ENCODE measurements at regions not wholly inside any gene's neighbourhood (a gene's known extent, or its start where the extent isn't known, plus 50 kb on each side); places are given as distances from the start of the nearest gene placed in this dataset.

DNA sequence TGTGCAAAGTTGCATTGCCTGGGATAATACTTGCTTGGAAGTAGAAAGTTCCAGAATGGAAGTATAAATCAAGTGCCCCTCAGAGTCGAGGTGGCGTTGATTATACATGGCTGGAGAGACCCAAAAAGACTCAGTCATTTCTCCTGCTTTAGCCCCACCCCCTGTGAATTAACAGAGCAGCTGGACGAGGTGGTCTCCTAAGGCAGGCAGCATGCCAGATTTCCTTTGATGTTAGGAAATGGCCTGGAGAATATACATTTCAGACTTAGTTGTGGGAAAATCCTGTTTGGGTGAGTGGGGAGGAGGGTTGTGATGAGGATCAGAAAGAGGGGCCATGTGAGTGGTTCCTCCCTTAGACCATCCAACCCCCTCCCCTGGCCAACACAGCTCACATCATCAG lies 406.1 kb upstream of the TMPO start:
- no peaks in the 10 kb centered on the region for H3K9me3 ChIP-seq (ENCODE audit: low read length)
- no peaks in the 10 kb centered on the region for H4K20me1 ChIP-seq (ENCODE audit: insufficient read depth, low read length)
- intact Hi-C loops (cut with micrococcal nuclease; ENCODE audit: unreplicated experiment) = no loop called here
- H3K36me3 ChIP-seq (ENCODE audit: insufficient read depth, low read length) = no peaks in the 10 kb centered on the region
- H3K79me2 ChIP-seq (ENCODE audit: insufficient read depth, low read depth, low read length) = no peaks in the 10 kb centered on the region
- no peak overlapping the region for H2AFZ ChIP-seq (ENCODE audit: low read length)
- no peak overlapping the region for H3K4me3 ChIP-seq (ENCODE audit: low read depth, low read length, poor library complexity, severe bottlenecking)
- DNase-seq (ENCODE audit: low spot score) = no peak
- H3K9me2 ChIP-seq (ENCODE audit: insufficient read depth, low read length) = no peaks in the 10 kb centered on the region
- no TSS peak for BruUV-seq (replicated peaks)
- H3K27ac ChIP-seq (ENCODE audit: low read depth, low read length, poor library complexity, severe bottlenecking) = no peak overlapping the region
- H3K4me2 ChIP-seq (ENCODE audit: low read length) = no peak overlapping the region
- no peaks in the 10 kb centered on the region for H3K4me1 ChIP-seq (ENCODE audit: insufficient read depth, low read length, poor library complexity, severe bottlenecking)
- POLR2A ChIA-PET = interaction anchor here (0.5 to 0.8 kb wide), 4 partner anchors 24 to 84 kb away, joined by 3 to 4 read pairs (median 4); no protein-coding TSS in a partner anchor
- TF ChIP-seq EZH2phosphoT487 (IDR thresholded peaks at IDR 0.05; ENCODE audit: borderline replicate concordance, low read depth, low read length) = no peak
- TF ChIP-seq, protein P1, sequence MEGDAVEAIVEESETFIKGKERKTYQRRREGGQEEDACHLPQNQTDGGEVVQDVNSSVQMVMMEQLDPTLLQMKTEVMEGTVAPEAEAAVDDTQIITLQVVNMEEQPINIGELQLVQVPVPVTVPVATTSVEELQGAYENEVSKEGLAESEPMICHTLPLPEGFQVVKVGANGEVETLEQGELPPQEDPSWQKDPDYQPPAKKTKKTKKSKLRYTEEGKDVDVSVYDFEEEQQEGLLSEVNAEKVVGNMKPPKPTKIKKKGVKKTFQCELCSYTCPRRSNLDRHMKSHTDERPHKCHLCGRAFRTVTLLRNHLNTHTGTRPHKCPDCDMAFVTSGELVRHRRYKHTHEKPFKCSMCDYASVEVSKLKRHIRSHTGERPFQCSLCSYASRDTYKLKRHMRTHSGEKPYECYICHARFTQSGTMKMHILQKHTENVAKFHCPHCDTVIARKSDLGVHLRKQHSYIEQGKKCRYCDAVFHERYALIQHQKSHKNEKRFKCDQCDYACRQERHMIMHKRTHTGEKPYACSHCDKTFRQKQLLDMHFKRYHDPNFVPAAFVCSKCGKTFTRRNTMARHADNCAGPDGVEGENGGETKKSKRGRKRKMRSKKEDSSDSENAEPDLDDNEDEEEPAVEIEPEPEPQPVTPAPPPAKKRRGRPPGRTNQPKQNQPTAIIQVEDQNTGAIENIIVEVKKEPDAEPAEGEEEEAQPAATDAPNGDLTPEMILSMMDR (conservative IDR thresholded peaks at IDR 0.05; ENCODE audit: low read length) = no peak
- CTCF ChIA-PET (ENCODE audit: unreplicated experiment) = no interaction called here

DNA sequence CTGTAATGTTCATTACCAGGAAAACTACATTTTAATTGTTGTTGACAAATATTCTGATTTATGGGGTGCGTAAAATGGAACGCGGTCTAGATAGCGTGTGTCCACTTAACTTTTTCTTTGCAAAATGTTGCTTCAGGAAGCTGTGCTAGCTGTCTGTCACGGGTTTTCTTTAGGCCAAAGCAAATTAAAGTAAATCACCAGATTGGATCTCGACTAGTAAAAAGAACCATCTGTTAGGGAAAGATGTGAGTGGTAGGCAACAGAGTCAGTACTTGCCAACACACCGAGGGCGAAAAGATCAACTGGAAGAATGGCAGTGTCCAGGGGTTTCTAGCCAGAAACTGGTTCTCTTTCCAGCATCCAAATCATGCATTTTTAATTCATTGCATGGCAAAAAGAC lies 404.9 kb upstream of the TMPO start:
- intact Hi-C loops (cut with micrococcal nuclease; ENCODE audit: unreplicated experiment) = no loop called here
- TF ChIP-seq EZH2phosphoT487 (IDR thresholded peaks at IDR 0.05; ENCODE audit: borderline replicate concordance, low read depth, low read length) = no peak
- TF ChIP-seq, protein P1 (conservative IDR thresholded peaks at IDR 0.05; ENCODE audit: low read length) = no peak
- ChIA-PET POLR2A (no interaction called here), CTCF (ENCODE audit: unreplicated experiment) (no interaction called here)
- H3K4me2 ChIP-seq (ENCODE audit: low read length) = no peak overlapping the region
- no peak overlapping the region for H3K4me3 ChIP-seq (ENCODE audit: low read depth, low read length, poor library complexity, severe bottlenecking)
- no peak overlapping the region for H2AFZ ChIP-seq (ENCODE audit: low read length)
- BruUV-seq (replicated peaks) = no TSS peak
- no peak overlapping the region for H3K27ac ChIP-seq (ENCODE audit: low read depth, low read length, poor library complexity, severe bottlenecking)
- no peaks in the 10 kb centered on the region for H3K4me1 ChIP-seq (ENCODE audit: insufficient read depth, low read length, poor library complexity, severe bottlenecking)
- no peak for DNase-seq (ENCODE audit: low spot score)
- H4K20me1 ChIP-seq (ENCODE audit: insufficient read depth, low read length) = no peaks in the 10 kb centered on the region
- H3K79me2 ChIP-seq (ENCODE audit: insufficient read depth, low read depth, low read length) = no peaks in the 10 kb centered on the region
- no peaks in the 10 kb centered on the region for H3K9me3 ChIP-seq (ENCODE audit: low read length)
- no peaks in the 10 kb centered on the region for H3K9me2 ChIP-seq (ENCODE audit: insufficient read depth, low read length)
- H3K36me3 ChIP-seq (ENCODE audit: insufficient read depth, low read length) = no peaks in the 10 kb centered on the region

DNA sequence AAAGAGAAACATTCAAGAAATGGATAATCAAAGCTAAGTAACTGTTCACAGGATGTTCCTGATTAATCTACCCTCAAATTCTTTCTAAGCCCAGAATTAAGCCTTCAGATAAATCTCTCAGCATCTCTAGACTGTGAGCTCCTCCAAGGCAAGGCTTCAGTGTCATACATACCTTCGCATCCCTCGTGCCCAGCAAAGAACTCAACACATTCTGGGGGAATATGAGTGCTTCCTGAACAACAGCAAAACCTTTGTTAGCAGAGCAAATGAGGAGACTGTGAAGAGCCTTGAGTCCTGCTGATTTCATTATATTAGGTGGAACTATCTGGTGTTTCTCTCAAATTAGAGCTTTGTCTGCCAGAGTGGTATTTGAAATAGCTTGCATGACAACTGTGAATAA lies 401.8 kb upstream of the TMPO start:
- Histone ChIP-seq H3K4me2 (ENCODE audit: low read length) (no peak overlapping the region), H3K79me2 (ENCODE audit: insufficient read depth, low read depth, low read length) (no peaks in the 10 kb centered on the region), H3K9me2 (ENCODE audit: insufficient read depth, low read length) (no peaks in the 10 kb centered on the region), H2AFZ (ENCODE audit: low read length) (no peak overlapping the region), H3K27ac (ENCODE audit: low read depth, low read length, poor library complexity, severe bottlenecking) (no peak overlapping the region), H3K4me3 (ENCODE audit: low read depth, low read length, poor library complexity, severe bottlenecking) (no peak overlapping the region), H3K36me3 (ENCODE audit: insufficient read depth, low read length) (no peaks in the 10 kb centered on the region), H3K4me1 (ENCODE audit: insufficient read depth, low read length, poor library complexity, severe bottlenecking) (no peaks in the 10 kb centered on the region), H3K9me3 (ENCODE audit: low read length) (no peaks in the 10 kb centered on the region), H4K20me1 (ENCODE audit: insufficient read depth, low read length) (no peaks in the 10 kb centered on the region)
- TF ChIP-seq EZH2phosphoT487 (IDR thresholded peaks at IDR 0.05; ENCODE audit: borderline replicate concordance, low read depth, low read length) = no peak
- TF ChIP-seq, protein P1 (conservative IDR thresholded peaks at IDR 0.05; ENCODE audit: low read length) = no peak
- ChIA-PET CTCF (ENCODE audit: unreplicated experiment) (no interaction called here), POLR2A (interaction anchor here (0.7 to 1.2 kb wide), 3 partner anchors 10 to 34 kb away, joined by 3 to 5 read pairs (median 3); no protein-coding TSS in a partner anchor)
- no peak for DNase-seq (ENCODE audit: low spot score)
- intact Hi-C loops (cut with micrococcal nuclease; ENCODE audit: unreplicated experiment) = no loop called here
- no TSS peak for BruUV-seq (replicated peaks)
